ENCODE measurements at regions not wholly inside any gene's neighbourhood (a gene's known extent, or its start where the extent isn't known, plus 50 kb on each side); places are given as distances from the start of the nearest gene placed in this dataset.

DNA sequence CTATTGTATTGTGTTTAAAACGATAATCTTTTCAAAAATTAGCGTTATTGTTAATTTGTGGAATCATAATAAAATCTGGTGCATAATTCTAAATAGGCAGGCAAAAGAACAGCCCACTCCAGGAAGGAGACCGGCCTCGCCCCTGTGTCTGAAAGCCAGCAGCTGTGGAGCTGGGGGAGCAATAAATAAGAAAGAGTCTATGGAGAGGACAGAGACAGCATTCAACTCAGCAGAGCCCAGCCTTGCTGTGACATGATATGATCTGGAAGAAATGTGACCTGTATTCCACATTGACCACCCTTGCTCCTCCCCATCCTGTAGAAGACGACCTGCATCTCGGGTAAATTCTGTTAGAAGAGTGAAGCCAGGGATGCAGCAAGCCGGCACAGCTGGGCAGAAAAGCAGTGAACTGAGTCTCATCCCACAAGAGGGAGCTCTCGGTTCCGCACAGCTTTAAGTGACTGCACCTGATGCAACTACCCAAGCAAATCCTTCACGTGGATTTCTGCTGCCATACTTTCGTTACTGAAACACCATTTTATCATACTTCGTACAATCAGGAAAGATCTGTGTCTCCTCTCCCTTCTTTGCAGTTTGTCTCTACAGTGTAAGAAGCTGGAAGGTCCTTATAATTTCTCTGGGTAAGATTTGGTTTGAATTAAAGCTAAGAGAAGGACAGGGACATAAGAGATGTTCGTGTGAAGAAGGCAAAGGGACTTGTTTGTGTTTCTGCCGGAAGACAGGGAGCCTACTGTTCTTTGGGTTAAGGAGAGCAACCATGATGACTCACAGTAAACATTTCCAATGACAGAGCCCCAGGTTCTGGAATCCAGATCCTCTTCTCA is 427.1 kb downstream of the GPAM start:
- Histone ChIP-seq H3K4me2 (ENCODE audit: insufficient read depth in 1 of 2, low read depth in 2 of 2, low read length in 2 of 2) (no peak overlapping the region), H4K8ac (ENCODE audit: extremely low read depth, insufficient read depth, low read length) (no peak overlapping the region), H3K27ac (ENCODE audit: low read depth, low read length) (no peak overlapping the region), H3K23ac (ENCODE audit: insufficient read length) (no peak overlapping the region), H4K91ac (replicated peaks; ENCODE audit: insufficient read length, low read length) (no peak overlapping the region), H3K79me2 (ENCODE audit: control insufficient read depth in 1 of 2, insufficient read depth in 2 of 2, low read length in 2 of 2) (no peaks in the 10 kb centered on the region), H3K23me2 (ENCODE audit: low read depth, low read length) (no peaks in the 10 kb centered on the region), H2AFZ (ENCODE audit: low read length) (peak overlapping the region; percentile 96), H2BK5ac (ENCODE audit: low read depth, low read length) (no peak overlapping the region), H3K4me1 (replicated peaks in 1 of 4; ENCODE audit: control insufficient read depth in 3 of 4, insufficient read depth in 4 of 4, low read length in 3 of 4) (no peaks in the 10 kb centered on the region), H3K14ac (ENCODE audit: insufficient read length) (no peak overlapping the region), H3K36me3 (ENCODE audit: control insufficient read depth in 2 of 4, insufficient read depth in 4 of 4, low read length in 3 of 4) (no peaks in the 10 kb centered on the region), H3K4me3 (ENCODE audit: extremely low read depth in 1 of 4, insufficient read depth in 2 of 4, low read depth in 3 of 4, low read length in 4 of 4) (no peak overlapping the region), H2BK20ac (ENCODE audit: low read length) (no peak overlapping the region), H4K20me1 (replicated peaks in 1 of 2; ENCODE audit: control insufficient read depth in 1 of 2, insufficient read depth in 2 of 2, low read length in 2 of 2) (no peaks in the 10 kb centered on the region), H2BK15ac (ENCODE audit: low read length) (no peak overlapping the region), H3K9ac (replicated peaks in 1 of 4; ENCODE audit: extremely low read depth in 1 of 4, low read depth in 3 of 4, low read length in 3 of 4) (no peak overlapping the region), H2BK12ac (ENCODE audit: low read depth, low read length) (peak overlapping the region; percentile 73; the same call in 1 of the 2 replicates), H3K18ac (ENCODE audit: extremely low read depth, low read length) (no peak overlapping the region; the same call in 1 of the 2 replicates), H4K5ac (ENCODE audit: insufficient read length, low read depth, low read length) (no peak overlapping the region), H3K27me3 (replicated peaks in 1 of 4; ENCODE audit: control insufficient read depth in 3 of 4, extremely low read depth in 1 of 4, insufficient read depth in 3 of 4, low read length in 3 of 4) (peaks cover 0 to 3% (median 2%) of the 10 kb centered on the region in 4 experiments; a peak in 2 of 7 replicates), H2AK5ac (ENCODE audit: low read depth, low read length) (no peak overlapping the region), H3K9me3 (ENCODE audit: insufficient read depth in 2 of 2, low read depth in 1 of 2, low read length in 1 of 2) (no peaks in the 10 kb centered on the region), H2BK120ac (replicated peaks; ENCODE audit: low read depth, low read length) (no peak overlapping the region), H3K4ac (replicated peaks; ENCODE audit: insufficient read length, low read depth, low read length) (no peak overlapping the region), H3K56ac (replicated peaks; ENCODE audit: insufficient read length, low read depth, low read length) (no peak overlapping the region), H3K79me1 (ENCODE audit: low read depth, low read length) (no peaks in the 10 kb centered on the region)
- FAIRE-seq (peak; percentile 78), DNase-seq (ENCODE audit: low read depth in 1 of 2, low spot score in 2 of 2) (peak; percentile 44 to 60)
- ChIA-PET POLR2A (ENCODE audit: partially characterized antibody) (no interaction called here), CTCF (ENCODE audit: partially characterized antibody) (interaction anchor here (0.7 to 4.4 kb wide), 30 partner anchors 9 to 397 kb away, joined by 3 to 33 read pairs (median 4); no protein-coding TSS in a partner anchor)
- WGBS, 2 experiments (ENCODE audit: extremely low coverage in 1 of 2, insufficient coverage in 1 of 2, insufficient read length in 1 of 2, insufficient replicate concordance in 2 of 2, low coverage in 1 of 2, low lambda C conversion rate in 2 of 2, missing lambda C conversion rate in 1 of 2) = 56% methylated on average over 14 of the region's 14 CpGs; no CpG with 5 or more reads in 1 of the 2 experiments
- TF ChIP-seq GTF2F1 (IDR thresholded peaks at IDR 0.05; ENCODE audit: borderline replicate concordance, low read depth, low read length) (no peak), CBX5 (IDR thresholded peaks at IDR 0.05; ENCODE audit: low read depth, low read length) (no peak), RXRA (IDR thresholded peaks at IDR 0.05; ENCODE audit: insufficient read depth, low read depth, low read length) (no peak), MAFK (IDR thresholded peaks at IDR 0.05; ENCODE audit: low read depth, low read length) (no peak), YY1 (IDR thresholded peaks at IDR 0.05; ENCODE audit: low read depth, low read length) (peak; percentile 47; the same call in 1 of the 2 replicates), CBX8 (IDR thresholded peaks at IDR 0.05; ENCODE audit: borderline replicate concordance, low read depth, low read length) (no peak), POLR2A (IDR thresholded peaks at IDR 0.05; ENCODE audit: control extremely low read depth in 1 of 2, low read depth in 2 of 2, low read length in 2 of 2) (no peak), KDM4A (IDR thresholded peaks at IDR 0.05; ENCODE audit: low read depth, low read length, severe bottlenecking) (no peak), TAF1 (IDR thresholded peaks at IDR 0.05; ENCODE audit: low read depth, low read length) (no peak), TAF7 (optimal IDR thresholded peaks at IDR 0.05; ENCODE audit: borderline replicate concordance, low read depth, low read length) (no peak), POLR2AphosphoS5 (IDR thresholded peaks at IDR 0.05; ENCODE audit: low read depth, low read length) (no peak), EZH2 (IDR thresholded peaks at IDR 0.05; ENCODE audit: low read depth, low read length, severe bottlenecking) (no peak), FOSL1 (IDR thresholded peaks at IDR 0.05; ENCODE audit: insufficient read depth, low read depth, low read length) (no peak)

All from H1 (cell line).